Epithelial cell of prostate (primary cell): ENCODE measurements at regions not wholly inside any gene's neighbourhood (a gene's known extent, or its start where the extent isn't known, plus 50 kb on each side); places are given as distances from the start of the nearest gene placed in this dataset.
"Not testable (repeated sequence)": the region's sequence is repeated elsewhere in the genome, so short reads cannot be mapped to it uniquely, and the experiment has no call there.

ENCODE experiments used
- DNase-seq: peaks from one replicate; pipeline ENCODE4 v3.0.0-alpha.2; 2011; ENCODE audit warnings: low read depth, low spot score
- H3K27ac ChIP-seq: fragments of 450-650 bp; 2 replicates; pipeline ENCODE4 v1.5.1; 2017; ENCODE audit warnings: mild to moderate bottlenecking

DNA sequence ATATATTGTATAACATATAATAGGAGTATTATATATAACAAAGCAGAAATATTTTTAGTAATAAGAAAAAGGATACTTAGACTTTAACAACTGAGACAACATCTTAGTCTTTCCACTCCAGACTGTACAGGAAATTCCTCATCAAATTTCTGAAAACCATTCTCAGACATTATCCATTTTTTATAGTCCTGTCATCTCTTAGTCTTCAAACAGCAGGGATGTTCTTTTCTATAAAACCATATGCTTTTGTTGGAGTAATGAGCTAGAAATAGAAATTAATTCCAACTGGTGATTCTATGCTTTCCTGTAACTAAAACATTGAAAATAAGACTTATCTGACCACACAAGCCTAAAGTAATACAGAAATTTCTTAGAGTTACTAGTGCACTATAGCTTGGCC lies 82.2 kb upstream of the CSNK1A1L start:
- no peak for DNase-seq
- H3K27ac ChIP-seq: no peak overlapping the region

DNA sequence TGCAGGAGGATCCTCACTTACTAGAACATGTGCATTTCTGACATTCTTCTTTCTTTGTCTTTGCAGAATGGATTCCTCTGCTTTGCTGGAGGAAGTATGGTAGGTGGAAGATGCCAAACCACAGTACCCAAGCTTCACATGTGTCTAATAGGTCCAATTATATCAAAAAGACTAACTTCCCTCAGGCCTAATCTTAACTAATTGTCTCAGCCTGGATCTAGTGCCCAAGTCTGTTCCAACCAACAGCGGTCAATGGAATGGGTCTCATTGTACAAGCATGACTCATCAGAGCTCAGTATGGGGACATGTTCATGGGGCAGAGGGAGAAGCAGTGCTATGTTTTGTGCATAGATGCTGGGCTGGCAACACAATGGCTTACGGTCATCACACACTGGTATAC lies 81.6 kb upstream of the CSNK1A1L start:
- no peak for DNase-seq
- H3K27ac ChIP-seq: no peak overlapping the region

DNA sequence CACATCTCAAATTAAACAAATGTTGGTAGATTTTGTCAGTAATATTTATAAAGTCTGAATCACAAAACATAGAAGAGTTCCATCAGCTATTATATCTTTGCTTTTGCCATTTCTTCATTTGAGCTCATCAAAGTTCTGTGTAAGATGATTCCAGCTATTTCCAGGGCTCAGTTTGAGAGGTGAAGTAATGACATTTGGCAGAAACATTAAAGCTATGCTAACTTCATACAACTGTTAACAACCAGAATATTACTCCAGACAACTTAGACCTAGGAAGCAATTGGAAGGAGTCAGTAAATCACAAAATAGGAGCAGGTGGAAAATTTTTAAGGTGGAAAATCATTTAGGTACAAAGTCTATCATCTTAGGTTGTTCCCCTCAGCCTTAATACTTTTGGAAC lies 76.2 kb upstream of the CSNK1A1L start:
- H3K27ac ChIP-seq: no peak overlapping the region
- no peak for DNase-seq

DNA sequence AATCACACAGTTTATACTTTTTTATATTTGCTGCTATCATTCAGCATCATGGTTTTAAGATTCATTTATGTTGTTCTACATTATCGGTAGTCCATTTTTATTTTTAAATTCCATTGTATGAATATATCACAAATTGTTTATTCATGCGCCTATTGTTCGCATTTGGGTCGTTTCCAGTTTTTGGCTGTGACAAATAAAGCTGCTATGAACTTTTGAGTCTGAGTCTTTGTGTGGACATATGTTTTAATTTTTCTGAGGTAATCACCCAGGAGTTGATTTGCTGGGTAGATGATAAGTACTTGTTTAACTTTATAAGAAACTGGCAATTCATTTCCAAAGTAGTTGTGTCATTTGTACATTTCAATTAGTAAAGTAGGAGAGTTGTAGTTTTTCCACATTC lies 74.2 kb upstream of the CSNK1A1L start:
- no peak for DNase-seq
- H3K27ac ChIP-seq: no peak overlapping the region

DNA sequence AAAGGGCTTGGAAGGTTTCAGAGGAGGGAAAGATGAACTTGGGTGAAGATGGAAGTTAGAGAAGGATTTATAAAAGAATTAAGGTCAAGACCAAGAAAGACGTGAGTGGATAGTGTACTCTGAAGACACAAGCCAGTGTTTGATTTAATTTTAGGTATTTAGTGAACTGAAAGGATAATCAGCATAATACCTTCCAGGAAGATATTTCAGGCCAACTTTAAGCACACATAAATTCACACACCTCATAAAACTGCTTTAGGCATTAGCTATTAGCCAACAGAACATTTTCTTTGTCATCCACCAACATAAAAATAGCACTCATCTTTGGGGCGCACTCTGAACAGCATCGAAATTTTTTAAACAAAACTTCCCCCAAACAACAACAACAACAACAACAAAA lies 71.7 kb upstream of the CSNK1A1L start:
- no peak for DNase-seq
- H3K27ac ChIP-seq: no peak overlapping the region

DNA sequence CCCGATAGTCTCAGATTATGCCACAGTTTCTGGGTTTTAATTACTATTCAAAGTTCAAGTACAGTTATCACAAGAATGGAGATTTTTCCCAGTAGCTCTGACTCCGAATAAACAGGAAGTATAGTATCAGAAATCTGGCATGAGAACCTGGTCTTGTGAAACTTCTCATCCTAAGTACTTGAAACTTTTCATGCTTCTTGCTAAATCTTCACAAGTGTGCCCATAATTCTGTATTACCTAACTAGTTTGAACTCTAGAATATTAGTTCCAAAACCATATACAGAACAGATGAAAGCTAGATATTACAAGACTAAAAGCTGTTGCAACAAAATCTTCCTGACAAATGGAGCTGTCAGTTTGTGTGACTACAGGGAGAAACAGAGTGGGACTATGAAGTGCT lies 70.5 kb upstream of the CSNK1A1L start:
- DNase-seq: no peak
- H3K27ac ChIP-seq: no peak overlapping the region

DNA sequence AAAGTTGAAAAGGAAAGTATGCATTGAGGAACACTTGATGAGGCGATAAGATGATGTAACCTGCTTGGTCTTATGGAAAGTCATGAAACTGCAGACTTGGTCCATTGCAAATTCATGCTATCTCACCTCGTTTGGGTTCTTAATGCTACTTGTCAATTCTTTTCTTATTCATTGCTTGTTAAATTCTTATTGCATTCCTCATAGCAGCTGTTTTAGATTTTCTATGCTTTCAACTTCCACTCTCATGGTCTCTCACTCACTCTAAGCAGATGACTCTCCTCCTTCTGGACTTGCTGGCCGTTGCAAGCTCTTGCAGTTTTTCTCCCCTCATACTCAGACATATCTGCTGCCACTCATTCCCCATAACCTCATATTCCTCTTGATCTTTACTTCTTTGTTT lies 67.8 kb upstream of the CSNK1A1L start:
- H3K27ac ChIP-seq: peak overlapping the region; percentile 8
- no peak for DNase-seq

DNA sequence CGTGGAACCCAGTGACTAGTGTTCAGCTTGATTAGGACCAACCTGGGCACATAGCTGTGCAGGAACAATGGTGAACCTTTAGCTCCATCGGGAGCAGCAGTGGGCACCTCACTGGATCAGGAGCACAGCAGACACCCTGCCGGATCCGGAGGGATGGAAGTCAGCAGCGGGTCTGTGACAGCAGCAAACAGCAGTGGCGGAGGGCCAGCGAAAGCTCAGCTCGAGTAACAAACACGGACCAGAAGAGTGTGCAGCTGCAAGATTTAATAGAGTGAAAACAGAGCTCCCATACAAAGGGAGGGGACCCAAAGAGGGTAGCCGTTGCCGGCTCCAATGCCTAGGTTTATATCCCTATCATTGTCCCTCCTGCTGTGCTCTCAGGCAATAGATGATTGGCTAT lies 66.8 kb upstream of the CSNK1A1L start:
- not testable (repeated sequence) for H3K27ac ChIP-seq, DNase-seq

DNA sequence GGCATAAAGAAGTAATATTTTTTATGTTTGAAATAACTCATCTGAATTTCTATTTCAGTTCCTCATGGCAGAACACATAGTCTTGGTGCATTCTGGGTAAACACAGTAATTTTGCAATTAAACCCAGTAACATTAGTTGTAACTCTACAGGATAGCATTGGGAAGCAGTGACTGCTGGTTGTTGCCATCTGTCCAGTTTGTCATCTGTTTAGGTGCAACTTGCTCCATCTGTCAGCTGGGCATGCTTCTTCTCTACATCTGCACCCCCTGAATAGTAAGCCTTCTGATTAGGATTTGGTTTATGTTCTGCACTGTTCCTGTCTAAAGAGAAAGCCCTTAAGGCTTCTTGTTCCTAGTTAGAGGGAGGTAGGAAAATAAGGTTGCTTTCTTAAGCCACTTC lies 63.5 kb upstream of the CSNK1A1L start:
- no peak for DNase-seq
- H3K27ac ChIP-seq: no peak overlapping the region

DNA sequence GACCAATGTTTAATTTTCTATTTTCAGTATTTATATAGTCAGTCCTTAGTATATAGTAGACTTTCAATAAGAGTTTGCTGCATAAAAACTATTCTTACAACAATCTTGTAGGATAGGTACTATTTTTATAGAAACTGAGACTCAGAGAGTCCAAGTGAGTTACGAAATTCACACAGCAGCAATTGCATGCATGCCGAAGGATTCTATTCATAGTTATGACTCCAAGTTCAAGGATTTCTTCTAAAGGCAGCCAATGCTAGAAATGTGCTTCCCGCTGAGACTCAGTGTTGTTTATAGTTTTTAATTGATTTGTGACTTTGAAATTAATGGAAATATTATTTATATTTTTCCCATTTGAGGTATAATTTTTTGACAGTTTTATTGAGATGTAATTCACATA lies 62.7 kb upstream of the CSNK1A1L start:
- H3K27ac ChIP-seq: no peak overlapping the region
- no peak for DNase-seq

DNA sequence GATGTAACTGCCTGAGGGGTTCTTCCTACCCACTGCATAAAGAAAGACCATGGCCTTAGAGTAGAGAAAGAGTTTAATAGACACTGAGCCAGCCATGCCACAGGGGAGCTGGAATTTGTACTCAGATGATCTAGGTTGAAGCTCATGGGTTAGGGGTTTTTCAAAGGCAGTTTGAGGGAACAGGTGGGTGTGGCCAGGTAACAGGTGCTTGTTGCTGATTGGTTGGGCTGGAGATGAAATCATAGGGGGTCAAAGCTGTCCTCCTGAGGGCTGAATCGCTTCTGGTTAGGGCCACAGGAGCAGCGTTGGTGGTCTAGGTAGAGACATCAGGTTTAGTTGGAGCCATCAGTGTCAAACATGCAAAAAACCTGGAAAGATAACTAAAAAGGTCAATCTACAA lies 59.2 kb upstream of the CSNK1A1L start:
- H3K27ac ChIP-seq: no peak overlapping the region
- DNase-seq: no peak

DNA sequence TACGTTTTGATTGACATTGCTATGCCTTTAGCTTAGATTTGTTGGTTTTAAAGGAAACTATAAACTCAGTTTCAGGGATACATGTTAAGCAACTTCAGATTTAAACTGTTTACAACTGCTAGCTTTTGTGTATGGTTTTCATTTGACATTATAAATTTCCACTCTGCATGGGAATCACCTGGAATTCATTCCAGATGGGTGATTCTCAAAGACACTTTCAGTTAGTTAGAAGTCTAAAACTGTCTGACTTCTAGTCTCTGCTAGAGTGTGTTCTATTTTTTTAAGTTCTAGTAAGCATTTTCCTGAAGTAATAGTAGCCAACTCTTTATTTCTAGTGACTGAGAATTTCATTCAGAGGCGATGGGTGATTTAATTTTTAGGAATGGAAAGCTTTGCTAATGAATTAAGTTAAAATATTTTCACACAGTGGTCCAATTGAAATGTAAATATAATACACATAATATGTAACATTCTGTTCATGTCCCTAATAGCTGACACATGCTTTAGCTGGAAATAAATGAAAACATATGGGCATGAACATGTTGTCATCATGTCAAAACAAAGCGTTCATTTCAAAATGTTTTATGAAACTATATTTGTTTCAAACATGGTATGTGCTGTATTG lies 58.3 kb upstream of the CSNK1A1L start:
- H3K27ac ChIP-seq: no peak overlapping the region
- DNase-seq: no peak

DNA sequence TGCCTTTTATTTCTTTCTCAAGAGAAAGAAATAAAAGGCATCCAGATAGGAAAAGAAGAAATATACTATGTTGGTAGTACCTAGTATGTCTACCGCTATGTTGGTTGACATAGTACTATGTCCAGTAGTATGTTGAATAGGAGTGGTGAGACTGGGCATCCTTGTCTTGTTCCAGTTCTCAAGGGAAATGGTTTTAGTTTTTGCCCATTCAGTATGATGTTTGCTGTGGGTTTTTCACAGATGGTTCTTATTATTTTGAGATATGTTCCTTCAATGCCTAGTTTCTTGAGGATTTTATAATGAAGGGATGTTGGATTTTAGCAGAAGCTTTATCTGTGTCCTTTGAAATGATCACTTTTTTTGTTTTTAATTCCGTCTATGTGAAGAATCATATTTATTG lies 53.0 kb upstream of the CSNK1A1L start:
- H3K27ac ChIP-seq: no peak overlapping the region
- DNase-seq: no peak

DNA sequence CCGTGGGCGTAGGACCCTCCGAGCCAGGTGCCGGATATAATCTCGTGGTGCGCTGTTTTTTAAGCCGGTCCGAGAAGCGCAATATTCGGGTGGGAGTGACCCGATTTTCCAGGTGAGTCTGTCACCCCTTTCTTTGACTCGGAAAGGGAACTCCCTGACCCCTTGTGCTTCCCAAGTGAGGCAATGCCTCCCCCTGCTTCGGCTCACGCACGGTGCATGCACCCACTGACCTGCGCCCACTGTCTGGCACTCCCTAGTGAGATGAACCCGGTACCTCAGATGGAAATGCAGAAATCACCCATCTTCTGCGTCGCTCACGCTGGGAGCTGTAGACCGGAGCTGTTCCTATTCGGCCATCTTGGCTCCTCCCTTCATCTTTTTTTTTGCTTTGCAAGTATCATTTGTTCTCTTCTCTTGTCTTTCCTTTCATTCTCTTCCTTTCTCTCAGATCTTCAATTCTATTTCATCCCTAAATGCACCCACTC lies 50.2 kb upstream of the CSNK1A1L start:
- H3K27ac ChIP-seq: peak overlapping the region; percentile 25
- DNase-seq: not testable (repeated sequence)
